ENCODE measurements at regions not wholly inside any gene's neighbourhood (a gene's known extent, or its start where the extent isn't known, plus 50 kb on each side); places are given as distances from the start of the nearest gene placed in this dataset.

DNA sequence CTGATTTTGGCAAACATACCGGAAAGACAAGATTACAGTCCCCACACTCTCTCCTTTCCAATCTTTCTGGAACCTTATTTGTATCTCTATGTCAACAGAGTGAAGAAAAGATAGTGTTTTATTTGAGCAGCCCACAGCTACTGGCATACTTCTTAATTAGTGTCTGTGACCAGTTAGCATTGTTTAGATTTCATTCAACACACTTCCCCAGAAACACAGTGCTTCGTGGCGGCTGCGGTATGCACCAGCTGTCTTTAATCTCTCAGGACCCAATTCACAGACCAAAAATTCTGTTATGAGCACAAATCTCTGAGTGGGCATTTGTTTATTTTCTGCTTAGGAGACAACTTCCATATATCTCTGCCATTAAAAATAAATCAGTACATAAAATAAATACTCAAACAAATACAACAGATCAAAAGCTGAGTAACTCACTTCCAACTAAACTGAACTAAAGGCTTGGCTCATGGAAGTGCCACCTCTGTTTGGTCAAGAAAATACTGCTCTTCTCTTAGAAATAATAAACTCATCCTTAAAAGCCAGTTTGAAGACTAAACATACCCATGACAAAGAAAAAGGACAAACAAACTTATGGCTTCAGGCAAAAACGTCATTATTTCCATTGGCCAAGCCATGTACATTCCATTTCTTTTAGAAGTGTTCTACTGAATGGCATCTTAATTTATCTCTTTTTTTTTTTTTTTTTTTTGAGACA lies 392.4 kb downstream of the TXNL1 start:
- no peaks in the 10 kb centered on the region for H3K27me3 ChIP-seq (ENCODE audit: control insufficient read depth, insufficient read depth, low read length)
- H3K36me3 ChIP-seq (ENCODE audit: control insufficient read depth, insufficient read depth, low read length) = no peaks in the 10 kb centered on the region
- no peak overlapping the region for H3K9ac ChIP-seq (ENCODE audit: low read length)

DNA sequence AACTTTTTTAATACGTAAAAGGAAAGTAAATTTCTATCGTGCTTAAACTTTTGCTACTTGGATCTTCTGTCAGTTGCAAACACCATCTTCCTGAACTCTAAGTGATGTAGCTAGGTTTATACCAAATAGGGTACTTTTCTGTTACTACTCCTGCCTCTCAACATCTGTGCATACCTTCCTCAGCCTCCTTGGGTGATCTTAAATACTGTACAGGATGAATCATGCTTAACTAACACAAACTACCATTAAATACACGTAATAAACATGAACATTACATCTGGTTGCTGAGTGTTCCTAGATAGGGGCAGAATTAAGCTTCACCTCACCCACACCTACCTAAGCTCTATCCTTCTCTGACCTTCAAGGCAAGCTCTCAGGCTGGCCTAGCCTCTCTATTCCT lies 398.0 kb downstream of the TXNL1 start:
- Histone ChIP-seq H3K4me3 (ENCODE audit: low read length) (no peak overlapping the region), H3K27ac (ENCODE audit: low read depth, low read length) (no peak overlapping the region)

More for the DNA sequence above, 392.4 kb downstream of the TXNL1 start:
- H3K27ac ChIP-seq (ENCODE audit: low read depth, low read length) = no peak overlapping the region
- H3K4me1 ChIP-seq (ENCODE audit: control insufficient read depth, insufficient read depth, low read length) = peaks cover 3% of the 10 kb centered on the region
- H3K4me3 ChIP-seq (ENCODE audit: low read length) = no peak overlapping the region

DNA sequence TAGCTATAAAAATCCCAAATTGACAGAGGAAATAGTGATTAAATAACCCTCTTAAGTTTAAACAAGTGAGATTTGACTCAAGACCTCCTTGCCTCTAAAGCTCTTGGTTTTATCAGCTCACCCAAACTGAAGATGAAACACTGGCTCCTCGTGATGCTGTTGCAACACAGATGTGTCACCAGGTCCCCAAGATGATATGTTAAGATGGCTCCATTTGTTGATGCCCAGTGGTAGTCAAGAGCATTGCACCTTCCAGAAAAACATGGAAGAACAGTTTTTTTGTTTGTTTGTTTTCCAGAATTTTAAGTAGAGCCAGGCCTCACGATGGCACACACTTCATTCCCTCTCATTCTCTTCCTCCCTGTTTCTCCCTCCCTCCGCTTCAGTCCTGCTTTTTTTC lies 399.8 kb downstream of the TXNL1 start:
- Histone ChIP-seq H3K27me3 (ENCODE audit: control insufficient read depth, insufficient read depth, low read length) (no peaks in the 10 kb centered on the region), H3K4me1 (ENCODE audit: control insufficient read depth, insufficient read depth, low read length) (no peaks in the 10 kb centered on the region), H3K36me3 (ENCODE audit: control insufficient read depth, insufficient read depth, low read length) (no peaks in the 10 kb centered on the region), H3K4me3 (ENCODE audit: low read length) (no peak overlapping the region), H3K27ac (ENCODE audit: low read depth, low read length) (no peak overlapping the region), H3K9ac (ENCODE audit: low read length) (no peak overlapping the region)

More for the DNA sequence above, 398.0 kb downstream of the TXNL1 start:
- Histone ChIP-seq H3K27me3 (ENCODE audit: control insufficient read depth, insufficient read depth, low read length) (no peaks in the 10 kb centered on the region), H3K36me3 (ENCODE audit: control insufficient read depth, insufficient read depth, low read length) (no peaks in the 10 kb centered on the region), H3K4me1 (ENCODE audit: control insufficient read depth, insufficient read depth, low read length) (no peaks in the 10 kb centered on the region), H3K9ac (ENCODE audit: low read length) (no peak overlapping the region)

DNA sequence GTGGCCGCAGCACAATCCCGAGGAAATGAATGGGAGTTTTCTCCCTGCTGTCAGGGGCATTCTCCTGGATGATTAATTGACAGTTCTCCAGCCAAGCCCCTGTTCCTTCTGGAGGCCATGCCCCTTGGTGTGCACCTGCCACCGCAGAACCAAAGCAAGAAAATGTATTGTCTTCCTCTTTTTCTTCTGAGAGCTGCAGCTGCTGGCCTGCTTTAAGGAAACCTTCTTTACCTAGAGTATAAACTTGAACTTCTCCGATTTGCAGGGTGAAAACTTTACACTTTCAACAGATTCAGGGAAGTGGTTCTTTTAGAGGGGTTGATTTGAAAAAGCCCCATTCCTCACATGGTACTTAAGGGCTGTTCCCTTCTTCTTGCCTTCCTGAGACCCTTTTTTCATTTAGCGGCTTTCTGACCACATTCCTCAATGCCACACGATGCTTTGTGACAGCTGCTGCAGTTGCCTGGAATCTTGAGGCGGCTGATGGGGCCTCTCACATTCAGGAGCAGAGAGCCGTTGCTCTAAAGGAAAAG lies 402.8 kb downstream of the TXNL1 start:
- no peaks in the 10 kb centered on the region for H3K4me1 ChIP-seq (ENCODE audit: control insufficient read depth, insufficient read depth, low read length)
- H3K9ac ChIP-seq (ENCODE audit: low read length) = no peak overlapping the region
- H3K27me3 ChIP-seq (ENCODE audit: control insufficient read depth, insufficient read depth, low read length) = no peaks in the 10 kb centered on the region
- H3K36me3 ChIP-seq (ENCODE audit: control insufficient read depth, insufficient read depth, low read length) = no peaks in the 10 kb centered on the region
- no peak overlapping the region for H3K4me3 ChIP-seq (ENCODE audit: low read length)
- no peak overlapping the region for H3K27ac ChIP-seq (ENCODE audit: low read depth, low read length)

DNA sequence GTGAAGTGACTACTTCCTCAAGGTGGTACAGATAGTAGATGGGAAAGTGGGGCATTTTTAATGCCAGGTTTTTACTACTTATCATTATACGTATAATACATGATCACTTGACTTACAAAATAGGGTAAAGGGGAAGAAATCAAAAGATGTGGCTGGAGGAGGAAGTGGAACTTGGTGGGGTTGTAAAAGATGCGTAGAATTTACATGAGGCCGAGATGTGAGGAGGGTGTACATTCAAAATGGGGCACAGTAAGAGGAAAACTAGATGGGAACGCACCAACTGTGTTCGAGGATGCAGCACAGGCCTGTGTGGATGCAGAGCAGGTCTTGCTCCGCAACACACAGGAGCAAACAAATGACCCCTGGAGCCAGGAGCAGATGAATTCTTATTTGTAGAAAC lies 403.3 kb downstream of the TXNL1 start:
- Histone ChIP-seq H3K9ac (ENCODE audit: low read length) (no peak overlapping the region), H3K4me3 (ENCODE audit: low read length) (no peak overlapping the region), H3K36me3 (ENCODE audit: control insufficient read depth, insufficient read depth, low read length) (no peaks in the 10 kb centered on the region), H3K27me3 (ENCODE audit: control insufficient read depth, insufficient read depth, low read length) (no peaks in the 10 kb centered on the region), H3K4me1 (ENCODE audit: control insufficient read depth, insufficient read depth, low read length) (no peaks in the 10 kb centered on the region), H3K27ac (ENCODE audit: low read depth, low read length) (no peak overlapping the region)

DNA sequence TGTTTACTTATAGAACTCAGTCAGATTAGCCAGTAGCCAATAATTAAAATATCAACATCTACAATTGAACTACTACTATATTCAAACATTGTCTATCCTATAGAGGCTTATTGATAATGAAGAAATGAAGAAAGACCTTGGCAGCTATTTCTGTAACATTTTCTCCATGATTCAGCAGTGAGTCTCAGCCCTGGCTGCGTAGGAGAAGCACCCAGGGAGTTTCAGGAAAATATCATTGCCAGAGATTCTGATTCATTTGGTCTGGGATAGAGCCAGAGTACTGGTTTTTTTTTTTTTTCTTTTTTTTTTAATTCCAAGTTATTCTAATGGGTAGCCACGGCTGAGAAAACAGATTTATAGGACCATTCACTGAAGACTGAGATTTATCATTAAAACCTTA lies 404.8 kb downstream of the TXNL1 start:
- Histone ChIP-seq H3K27ac (ENCODE audit: low read depth, low read length) (peak overlapping the region; percentile 28), H3K27me3 (ENCODE audit: control insufficient read depth, insufficient read depth, low read length) (no peaks in the 10 kb centered on the region), H3K4me1 (ENCODE audit: control insufficient read depth, insufficient read depth, low read length) (no peaks in the 10 kb centered on the region), H3K9ac (ENCODE audit: low read length) (no peak overlapping the region), H3K4me3 (ENCODE audit: low read length) (no peak overlapping the region), H3K36me3 (ENCODE audit: control insufficient read depth, insufficient read depth, low read length) (no peaks in the 10 kb centered on the region)

DNA sequence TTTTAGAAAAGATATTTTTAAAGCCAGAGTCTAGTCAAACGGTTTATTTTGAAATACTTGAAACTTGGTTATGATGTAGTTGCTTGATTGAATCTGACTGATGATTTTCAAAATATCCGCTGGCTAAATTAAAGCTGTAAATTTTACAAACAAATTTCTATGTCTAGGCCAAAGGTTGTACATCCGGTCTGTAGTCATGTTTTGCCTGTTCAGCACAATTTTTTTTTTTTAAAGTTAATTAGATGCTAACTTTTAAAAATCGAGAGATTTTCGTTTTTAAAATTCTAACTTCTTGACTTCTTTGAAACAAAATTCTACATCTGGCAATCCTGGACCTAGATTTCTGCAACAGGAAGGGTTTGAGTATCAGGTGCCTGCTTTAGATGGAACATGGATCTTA lies 412.4 kb downstream of the TXNL1 start:
- Histone ChIP-seq H3K9ac (ENCODE audit: low read length) (no peak overlapping the region), H3K4me1 (ENCODE audit: control insufficient read depth, insufficient read depth, low read length) (no peaks in the 10 kb centered on the region)

DNA sequence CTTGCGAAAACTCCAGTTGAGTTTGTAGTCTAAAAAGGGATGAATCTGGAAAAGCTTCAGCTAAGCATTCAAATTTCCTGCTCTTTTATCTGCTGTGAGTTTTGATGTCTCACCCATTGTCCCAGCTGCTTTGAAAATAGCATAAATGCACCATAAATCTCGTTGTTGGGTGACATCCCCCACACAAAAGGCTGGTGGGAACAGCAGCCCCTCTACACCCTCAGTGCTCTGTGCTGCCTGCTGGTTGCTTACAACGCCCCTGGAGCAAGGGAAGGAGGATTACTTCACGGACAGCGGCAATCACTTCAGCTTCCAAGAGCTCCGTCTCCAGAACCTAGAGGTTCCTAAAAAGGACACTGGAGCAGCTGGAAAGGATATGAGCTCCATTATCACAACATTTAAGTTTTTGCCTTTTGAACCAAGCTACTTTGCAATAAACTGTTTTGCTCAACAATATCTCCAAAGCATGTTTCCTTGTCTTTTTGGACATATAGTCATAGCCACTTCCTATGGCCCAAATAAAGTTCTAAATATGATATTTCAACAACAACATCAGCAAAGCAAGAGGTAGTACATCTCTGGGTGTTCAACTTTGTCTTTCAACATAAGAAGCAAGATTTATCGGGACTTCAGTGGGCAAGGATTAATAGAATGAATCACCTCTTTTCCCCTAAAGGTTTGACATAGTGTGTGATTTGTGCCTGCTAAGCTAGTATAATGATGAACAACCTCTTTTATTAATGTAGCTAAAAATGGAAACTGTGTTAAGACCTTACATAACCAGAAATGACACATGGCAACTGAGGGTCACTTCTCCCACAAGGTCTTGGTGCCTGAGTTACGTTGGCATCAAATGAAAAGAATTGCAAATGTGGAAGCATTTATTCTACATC lies 413.5 kb downstream of the TXNL1 start:
- Histone ChIP-seq H3K4me3 (ENCODE audit: low read length) (no peak overlapping the region), H3K27ac (ENCODE audit: low read depth, low read length) (no peak overlapping the region), H3K36me3 (ENCODE audit: control insufficient read depth, insufficient read depth, low read length) (no peaks in the 10 kb centered on the region), H3K4me1 (ENCODE audit: control insufficient read depth, insufficient read depth, low read length) (no peaks in the 10 kb centered on the region), H3K9ac (ENCODE audit: low read length) (no peak overlapping the region), H3K27me3 (ENCODE audit: control insufficient read depth, insufficient read depth, low read length) (no peaks in the 10 kb centered on the region)

More for the DNA sequence above, 412.4 kb downstream of the TXNL1 start:
- Histone ChIP-seq H3K27ac (ENCODE audit: low read depth, low read length) (no peak overlapping the region), H3K4me3 (ENCODE audit: low read length) (no peak overlapping the region), H3K36me3 (ENCODE audit: control insufficient read depth, insufficient read depth, low read length) (no peaks in the 10 kb centered on the region), H3K27me3 (ENCODE audit: control insufficient read depth, insufficient read depth, low read length) (no peaks in the 10 kb centered on the region)

DNA sequence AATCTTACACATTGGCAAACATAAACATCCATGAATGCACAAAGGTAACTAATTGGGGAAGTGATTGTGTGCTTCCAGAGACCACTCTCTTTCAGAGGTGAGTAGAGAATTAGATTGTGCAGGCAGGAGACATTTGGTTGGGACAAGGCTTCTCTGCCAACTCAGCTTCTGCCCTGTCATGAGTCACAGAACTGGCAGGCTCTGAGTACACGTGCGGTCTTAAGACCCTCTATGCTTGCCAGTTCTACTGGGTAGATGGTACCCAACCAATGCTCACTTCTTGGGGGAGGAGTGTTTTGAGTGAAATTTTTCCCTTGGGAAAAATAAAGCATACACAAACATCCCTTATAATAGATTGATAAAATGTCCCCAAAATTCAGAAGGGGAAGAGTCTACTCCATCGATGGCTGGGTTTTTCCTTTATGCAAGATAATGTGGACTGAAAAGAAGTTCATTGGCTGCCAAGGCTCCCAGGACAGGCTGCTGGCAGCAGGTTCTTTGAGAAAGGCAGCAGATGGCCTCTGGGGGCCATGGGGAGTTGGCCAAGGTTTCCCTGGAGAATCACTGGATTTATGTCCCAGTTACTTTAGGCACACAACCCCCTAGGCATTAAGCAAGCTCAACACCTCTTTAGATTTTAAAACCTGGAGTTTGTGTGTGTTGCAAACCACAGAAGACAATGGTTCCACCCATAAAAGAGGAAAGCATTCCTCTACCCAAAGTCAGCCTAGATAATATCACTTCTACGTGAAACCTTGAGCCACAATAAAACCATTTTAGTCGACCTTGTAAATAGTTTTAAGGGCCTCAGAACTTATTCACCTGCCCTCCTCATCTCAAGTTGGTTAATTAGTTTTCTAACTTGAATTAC lies 417.0 kb downstream of the TXNL1 start:
- H3K36me3 ChIP-seq (ENCODE audit: control insufficient read depth, insufficient read depth, low read length) = no peaks in the 10 kb centered on the region
- H3K4me3 ChIP-seq (ENCODE audit: low read length) = no peak overlapping the region
- H3K9ac ChIP-seq (ENCODE audit: low read length) = no peak overlapping the region
- no peaks in the 10 kb centered on the region for H3K4me1 ChIP-seq (ENCODE audit: control insufficient read depth, insufficient read depth, low read length)
- no peak overlapping the region for H3K27ac ChIP-seq (ENCODE audit: low read depth, low read length)
- no peaks in the 10 kb centered on the region for H3K27me3 ChIP-seq (ENCODE audit: control insufficient read depth, insufficient read depth, low read length)

DNA sequence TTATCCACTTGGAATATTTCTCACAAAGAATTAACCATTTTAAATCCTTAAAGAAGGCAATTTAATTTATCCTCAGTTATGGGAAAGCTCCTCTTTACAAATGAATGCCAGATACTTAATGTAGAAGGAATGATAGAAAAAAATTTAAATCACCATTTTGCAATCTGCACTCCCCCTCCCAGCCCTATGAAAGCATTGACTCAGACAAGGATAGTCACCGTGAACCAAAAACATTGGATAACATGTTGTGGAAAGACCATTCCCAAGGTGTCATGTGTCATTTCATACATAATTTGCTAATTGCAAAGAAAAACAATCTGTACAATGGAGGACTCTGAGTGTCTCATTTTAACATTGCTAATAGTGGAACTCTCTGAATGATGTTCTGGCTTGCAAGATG lies 421.0 kb downstream of the TXNL1 start:
- H3K27me3 ChIP-seq (ENCODE audit: control insufficient read depth, insufficient read depth, low read length) = no peaks in the 10 kb centered on the region

DNA sequence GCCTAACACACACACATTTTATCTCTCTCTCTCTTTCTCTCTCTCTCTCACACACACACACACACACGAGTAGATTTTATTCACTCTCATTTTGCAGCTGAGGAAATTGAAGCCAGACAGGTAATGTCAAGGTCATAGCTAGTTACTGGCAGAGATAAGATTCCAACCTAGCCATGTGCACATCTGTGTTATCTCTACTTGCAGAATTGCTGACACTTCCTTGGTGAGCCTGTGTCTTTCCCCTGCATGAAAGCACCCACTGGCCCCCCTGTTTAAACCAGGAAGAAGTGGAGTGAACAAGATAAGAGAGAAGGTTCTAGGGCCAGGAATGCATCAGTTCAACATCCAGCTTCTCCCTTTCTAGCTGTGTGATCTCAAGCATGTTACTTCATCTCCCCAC lies 423.7 kb downstream of the TXNL1 start:
- Histone ChIP-seq H3K27me3 (ENCODE audit: control insufficient read depth, insufficient read depth, low read length) (no peaks in the 10 kb centered on the region), H3K36me3 (ENCODE audit: control insufficient read depth, insufficient read depth, low read length) (no peaks in the 10 kb centered on the region), H3K4me3 (ENCODE audit: low read length) (no peak overlapping the region)

More for the DNA sequence above, 421.0 kb downstream of the TXNL1 start:
- H3K4me1 ChIP-seq (ENCODE audit: control insufficient read depth, insufficient read depth, low read length) = no peaks in the 10 kb centered on the region
- no peak overlapping the region for H3K27ac ChIP-seq (ENCODE audit: low read depth, low read length)
- H3K9ac ChIP-seq (ENCODE audit: low read length) = no peak overlapping the region
- H3K36me3 ChIP-seq (ENCODE audit: control insufficient read depth, insufficient read depth, low read length) = no peaks in the 10 kb centered on the region
- H3K4me3 ChIP-seq (ENCODE audit: low read length) = no peak overlapping the region

DNA sequence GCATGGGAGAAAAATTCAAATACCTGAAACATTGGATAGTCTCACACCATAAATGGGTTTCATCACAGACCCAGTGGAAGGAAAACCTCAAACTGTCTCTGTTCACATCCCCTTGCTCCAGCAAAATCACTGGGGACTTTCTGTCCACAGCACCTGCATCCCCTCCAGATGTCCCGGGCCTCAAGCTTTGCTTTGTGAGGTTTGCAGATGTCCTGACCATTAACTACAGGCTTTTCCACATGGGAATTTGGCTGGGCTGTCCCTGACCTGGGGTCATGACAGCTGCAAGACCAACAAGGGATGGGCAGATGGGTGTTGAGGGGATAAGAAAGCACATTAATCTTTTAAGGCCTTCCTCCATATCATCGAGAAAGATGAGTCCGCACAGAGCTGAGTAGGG lies 427.9 kb downstream of the TXNL1 start:
- Histone ChIP-seq H3K9ac (ENCODE audit: low read length) (no peak overlapping the region), H3K36me3 (ENCODE audit: control insufficient read depth, insufficient read depth, low read length) (no peaks in the 10 kb centered on the region), H3K4me1 (ENCODE audit: control insufficient read depth, insufficient read depth, low read length) (no peaks in the 10 kb centered on the region), H3K27ac (ENCODE audit: low read depth, low read length) (no peak overlapping the region), H3K4me3 (ENCODE audit: low read length) (no peak overlapping the region), H3K27me3 (ENCODE audit: control insufficient read depth, insufficient read depth, low read length) (no peaks in the 10 kb centered on the region)

More for the DNA sequence above, 423.7 kb downstream of the TXNL1 start:
- H3K9ac ChIP-seq (ENCODE audit: low read length) = no peak overlapping the region
- no peak overlapping the region for H3K27ac ChIP-seq (ENCODE audit: low read depth, low read length)
- H3K4me1 ChIP-seq (ENCODE audit: control insufficient read depth, insufficient read depth, low read length) = no peaks in the 10 kb centered on the region

Measured in rectal smooth muscle tissue (tissue), 1 donor.